GM21529 (cell line): ENCODE measurements at regions not wholly inside any gene's neighbourhood (a gene's known extent, or its start where the extent isn't known, plus 50 kb on each side); places are given as distances from the start of the nearest gene placed in this dataset.
"Not testable (repeated sequence)": the region's sequence is repeated elsewhere in the genome, so short reads cannot be mapped to it uniquely, and the experiment has no call there.

Experiments
- ATAC-seq: cut with Tn5 transposase; IDR thresholded peaks from one replicate; pipeline ENCODE4 v1.9.1; 2021; ENCODE audit not compliant: unreplicated experiment

GRCh38 chrX:148265829-148266228, 234.6 kb upstream of the AFF2 start:
- ATAC-seq: no peak

GRCh38 chrX:148268673-148269072, 231.7 kb upstream of the AFF2 start:
- ATAC-seq: no peak

- ATAC-seq: no peak
These were observed 230.9 kb upstream of the AFF2 start for GRCh38 chrX:148269513-148269912.

GRCh38 chrX:148270499-148270898, 229.9 kb upstream of the AFF2 start:
- no peak for ATAC-seq

DNA sequence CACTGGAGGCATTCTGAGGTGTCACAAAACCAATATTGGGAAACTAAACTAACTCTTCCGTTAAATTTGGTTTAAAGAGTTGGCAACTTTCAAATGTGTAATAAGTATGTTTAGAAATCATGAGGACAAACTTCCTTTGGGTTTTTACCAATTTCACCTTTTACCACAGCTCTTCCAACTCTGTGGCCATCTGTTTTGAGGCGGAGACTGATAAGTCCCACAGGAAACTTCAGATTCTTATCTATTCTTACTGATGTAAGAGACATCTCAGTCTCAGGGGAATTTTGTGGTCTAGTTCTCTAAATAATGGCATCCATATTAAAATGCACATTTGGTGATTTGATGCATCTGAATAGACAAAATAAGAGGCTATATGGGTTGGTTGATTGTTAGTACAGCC, 229.2 kb upstream of the AFF2 start:
- ATAC-seq: no peak

GRCh38 chrX:148281920-148282319, 218.5 kb upstream of the AFF2 start:
- ATAC-seq: no peak

GRCh38 chrX:148282504-148282903, 217.9 kb upstream of the AFF2 start:
- no peak for ATAC-seq

DNA sequence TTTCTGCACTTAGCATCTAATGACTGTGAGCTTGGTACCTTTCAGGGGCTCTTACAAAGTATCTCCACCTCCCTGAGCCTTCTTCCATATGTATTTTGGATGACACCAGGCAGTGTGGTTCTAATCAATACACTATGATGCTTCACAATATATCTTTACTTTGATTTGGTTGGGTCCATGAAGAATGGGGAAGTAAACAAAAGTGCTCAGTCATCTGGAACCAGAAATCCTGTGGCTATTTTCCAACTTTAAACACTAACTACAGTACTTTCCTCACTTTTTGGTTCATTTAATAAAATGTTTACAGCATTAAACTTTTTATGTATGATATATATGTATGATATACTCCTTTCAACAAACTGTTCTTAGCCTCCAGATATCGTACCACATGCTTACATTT, 216.4 kb upstream of the AFF2 start:
- ATAC-seq: no peak

DNA sequence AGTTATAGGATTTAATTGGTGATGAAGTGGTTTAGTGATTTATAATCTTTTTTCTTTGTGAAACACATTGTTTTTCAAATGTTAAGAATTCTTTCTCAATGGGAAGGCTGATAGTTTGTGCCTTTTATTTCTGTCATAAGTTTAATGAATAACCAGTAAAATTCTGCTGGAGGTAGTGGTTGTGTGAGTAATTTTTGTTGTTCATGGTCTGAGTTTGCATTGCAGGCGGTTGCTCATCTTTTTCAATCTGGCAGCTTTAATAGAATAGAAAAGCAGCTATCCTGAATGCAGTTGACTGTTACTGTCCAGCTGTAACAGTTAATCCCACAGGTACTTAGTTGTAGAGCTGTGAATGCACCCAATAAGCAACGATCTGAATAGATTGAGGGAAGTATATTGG, 215.6 kb upstream of the AFF2 start:
- ATAC-seq: no peak

DNA sequence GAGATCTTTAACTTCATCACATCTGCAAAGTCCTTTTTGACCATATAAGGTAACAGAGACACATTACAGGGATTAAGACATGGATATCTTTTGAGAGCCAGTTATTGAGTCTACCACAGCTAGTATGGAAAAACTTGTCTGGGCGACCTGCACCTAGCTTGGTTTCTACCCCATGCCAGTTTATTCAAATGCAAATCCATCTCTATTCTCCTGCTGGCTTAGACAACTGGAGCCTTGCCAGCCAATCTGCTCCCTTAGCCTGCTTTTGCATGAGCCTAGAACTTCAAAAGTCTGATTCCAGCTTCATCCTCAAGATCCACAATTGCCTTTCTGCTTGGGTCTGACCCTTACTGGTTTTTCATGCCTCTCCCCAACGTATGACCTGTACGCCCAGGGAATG, 212.0 kb upstream of the AFF2 start:
- ATAC-seq: no peak

DNA sequence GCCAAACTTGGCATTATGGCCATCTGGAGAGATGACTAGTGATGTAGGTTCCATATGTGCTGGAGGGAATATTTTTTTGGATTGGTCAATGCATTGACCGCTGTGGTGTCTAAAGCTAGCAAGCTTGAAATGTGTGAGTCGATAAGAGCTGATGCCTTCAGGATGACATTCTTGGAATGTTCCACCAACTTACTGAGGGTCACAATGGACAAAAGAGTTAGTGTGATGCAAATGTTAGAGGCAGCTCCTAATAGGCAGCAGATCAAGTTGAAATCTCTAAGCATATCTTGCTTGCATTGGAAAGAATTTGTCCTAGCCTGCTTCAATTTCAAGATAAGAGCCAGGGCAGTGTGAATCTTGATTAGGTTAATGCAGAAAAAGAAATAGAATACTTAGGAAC, 210.4 kb upstream of the AFF2 start:
- ATAC-seq: no peak

DNA sequence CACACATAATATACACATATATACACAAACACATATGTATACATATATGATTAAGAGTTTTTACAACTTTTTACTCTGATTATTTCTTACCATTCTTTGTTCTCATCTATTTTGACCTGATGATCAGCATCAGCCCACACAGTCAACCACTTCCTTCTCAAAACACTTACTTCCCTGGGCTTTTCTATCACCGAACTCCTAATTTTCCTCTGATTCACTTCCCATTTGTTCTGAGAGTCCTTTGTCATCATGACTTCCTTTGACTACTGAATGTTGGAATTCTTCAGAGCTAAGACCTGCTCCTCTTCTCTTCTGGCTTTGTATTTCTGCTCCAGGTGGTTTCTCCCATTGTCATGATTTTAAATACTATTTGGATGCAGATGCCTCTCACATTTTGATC, 209.5 kb upstream of the AFF2 start:
- ATAC-seq: no peak

DNA sequence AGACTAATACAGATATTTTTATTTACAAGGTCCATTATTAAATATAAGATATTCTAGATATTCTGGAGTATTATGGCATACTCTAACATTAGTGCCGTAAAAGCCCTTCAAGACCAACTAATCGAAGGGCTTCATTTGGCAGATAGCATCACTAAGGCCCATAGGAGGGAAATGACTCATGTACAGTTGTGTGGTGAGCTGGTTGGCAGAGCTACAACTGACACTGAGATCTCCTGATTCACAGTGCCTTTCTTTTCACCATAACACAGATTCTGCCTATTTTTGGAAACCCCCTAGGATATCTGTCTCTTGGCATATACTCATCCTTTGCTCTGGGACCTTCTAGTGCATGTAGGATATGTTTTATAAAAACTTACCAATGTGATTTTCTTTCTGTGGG, 201.7 kb upstream of the AFF2 start:
- no peak for ATAC-seq

DNA sequence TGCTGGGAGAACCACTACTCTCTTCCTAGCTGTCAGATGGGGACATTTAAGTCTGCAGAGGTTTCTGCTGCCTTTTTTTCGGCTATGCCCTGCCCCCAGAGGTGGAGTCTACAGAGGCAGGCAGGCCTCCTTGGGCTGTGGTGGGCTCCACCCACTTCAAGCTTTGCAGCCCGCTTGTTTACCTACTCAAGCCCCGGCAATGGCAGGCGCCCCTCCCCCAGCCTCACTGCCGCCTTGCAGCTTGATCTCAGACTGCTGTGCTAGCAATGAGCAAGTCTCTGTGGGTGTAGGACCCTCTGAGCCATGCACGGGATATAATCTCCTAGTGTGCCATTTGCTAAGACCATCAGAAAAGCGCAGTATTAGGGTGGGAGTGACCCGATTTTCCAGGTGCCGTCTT, 195.2 kb upstream of the AFF2 start:
- not testable (repeated sequence) for ATAC-seq

DNA sequence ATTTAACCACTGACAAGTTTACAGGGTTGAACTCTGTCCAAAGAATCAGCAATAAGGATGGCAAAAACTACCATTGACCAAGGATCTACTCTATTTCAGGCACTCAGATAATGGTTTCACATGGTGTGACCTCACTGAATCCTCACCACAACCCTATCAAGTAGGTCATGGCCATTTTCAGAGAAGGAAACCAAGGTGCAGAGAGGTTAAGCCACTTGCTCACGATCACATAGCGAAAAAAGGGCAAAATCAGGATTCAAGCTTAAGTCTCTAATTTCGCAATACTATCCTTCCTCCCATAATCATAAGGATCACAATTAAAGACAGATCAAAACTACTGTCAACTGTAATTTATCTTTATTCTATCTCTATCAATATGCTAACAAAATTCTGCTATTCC, 191.0 kb upstream of the AFF2 start:
- ATAC-seq: no peak

GRCh38 chrX:148310426-148311165, 189.8 kb upstream of the AFF2 start:
- peak; percentile 84 for ATAC-seq

GRCh38 chrX:148311544-148311943, 188.9 kb upstream of the AFF2 start:
- no peak for ATAC-seq

DNA sequence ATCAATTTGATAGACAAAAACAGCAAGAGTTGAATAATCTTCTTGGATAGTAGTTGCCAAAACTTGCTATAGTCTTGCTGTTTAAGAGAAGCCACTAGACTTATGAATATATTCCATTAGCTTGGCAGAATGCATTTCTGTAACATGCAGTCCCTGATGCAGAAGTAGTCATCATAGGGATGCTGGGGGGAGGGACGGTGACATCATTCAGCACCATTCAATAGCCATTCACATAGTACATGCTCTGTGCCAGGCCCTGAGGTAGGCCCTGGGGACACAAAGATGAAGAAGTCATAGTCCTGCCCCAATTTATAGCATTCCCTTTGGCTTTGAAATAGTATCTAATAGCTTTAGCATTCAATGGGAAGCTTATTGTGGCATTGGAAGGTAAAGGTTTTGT, 185.5 kb upstream of the AFF2 start:
- ATAC-seq: no peak

GRCh38 chrX:148316446-148316845, 184.0 kb upstream of the AFF2 start:
- no peak for ATAC-seq

DNA sequence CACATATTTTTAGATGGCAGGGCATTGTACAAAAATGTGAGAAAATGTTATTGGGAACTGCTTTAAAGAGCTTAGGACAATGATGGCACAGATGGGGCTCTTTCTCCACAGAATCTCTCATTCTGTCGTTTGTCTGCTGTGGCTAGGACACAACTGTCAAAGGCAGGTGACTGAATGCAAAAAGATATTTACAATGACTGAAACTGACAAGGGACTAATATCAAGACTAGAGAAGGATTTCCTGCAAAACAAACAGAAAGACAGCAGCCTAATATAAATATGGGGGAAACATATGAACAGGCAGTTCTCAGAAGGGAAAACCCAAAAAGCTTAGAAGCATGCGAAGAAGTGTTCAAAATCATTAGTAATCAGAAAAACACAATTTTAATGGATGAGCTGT, 177.5 kb upstream of the AFF2 start:
- ATAC-seq: no peak

- ATAC-seq: no peak
These were observed 166.4 kb upstream of the AFF2 start for GRCh38 chrX:148333989-148334388.

DNA sequence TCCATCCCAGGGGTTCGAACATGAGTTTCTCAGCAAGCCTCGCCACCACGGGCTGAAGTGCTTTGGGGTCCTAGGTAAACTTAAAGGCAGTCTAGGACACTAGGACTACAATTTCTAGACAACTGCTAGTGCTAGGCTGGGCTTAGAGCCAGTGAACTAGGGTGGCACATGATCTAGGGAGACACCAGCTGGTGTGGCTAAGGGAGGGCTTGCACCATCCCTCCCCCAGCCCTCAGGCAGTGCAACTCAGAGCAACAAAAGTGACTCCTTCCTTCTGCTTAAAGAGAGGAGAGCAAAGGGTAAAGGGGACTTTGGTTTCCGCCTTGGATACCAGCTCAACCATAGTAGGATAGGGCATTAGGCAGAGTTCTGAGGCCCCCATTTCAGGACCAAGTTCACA, 162.5 kb upstream of the AFF2 start:
- ATAC-seq: no peak

- ATAC-seq: no peak
These were observed 145.5 kb upstream of the AFF2 start for GRCh38 chrX:148354916-148355315.
